MM.1S (cell line): ENCODE measurements at regions not wholly inside any gene's neighbourhood (a gene's known extent, or its start where the extent isn't known, plus 50 kb on each side); places are given as distances from the start of the nearest gene placed in this dataset.

Source experiments
- DNase-seq: peaks from one replicate; pipeline ENCODE4 v3.0.0-alpha.2; 2015
- H2AFZ ChIP-seq: fragments of 300-600 bp; sonication (generic); 2 replicates; pipeline ENCODE4 v1.6.0; 2016; ENCODE audit warnings: antibody characterized with exemption, low read length
- H3F3A ChIP-seq: fragments of 300-600 bp; sonication (generic); 2 replicates; pipeline ENCODE4 v1.6.1; 2016; ENCODE audit warnings: mild to moderate bottlenecking, antibody characterized with exemption, low read length, moderate library complexity, mixed read lengths; ENCODE audit not compliant: insufficient read depth
- H3K27ac ChIP-seq: fragments of 300-600 bp; sonication (generic); 2 replicates; pipeline ENCODE4 v1.5.1; 2016; ENCODE audit warnings: mild to moderate bottlenecking, low read length
- H3K27me3 ChIP-seq: fragments of 300-600 bp; sonication (generic); replicated peaks from 2 replicates; pipeline ENCODE4 v1.6.0; 2016; ENCODE audit warnings: low read length; ENCODE audit not compliant: insufficient read depth
- H3K36me3 ChIP-seq: fragments of 300-600 bp; sonication (generic); replicated peaks from 2 replicates; pipeline ENCODE4 v1.6.1; 2016; ENCODE audit warnings: mild to moderate bottlenecking, low read length, mixed read lengths; ENCODE audit not compliant: insufficient read depth
- H3K4me1 ChIP-seq: fragments of 300-600 bp; sonication (generic); 2 replicates; pipeline ENCODE4 v1.6.1; 2016; ENCODE audit warnings: low read length, mixed read lengths
- H3K4me2 ChIP-seq: fragments of 300-600 bp; sonication (generic); 2 replicates; pipeline ENCODE4 v1.6.0; 2016; ENCODE audit warnings: low read depth, low read length
- H3K4me3 ChIP-seq: fragments of 300-600 bp; sonication (generic); 2 replicates; pipeline ENCODE4 v1.5.1; 2016; ENCODE audit warnings: low read length, mixed read lengths
- H3K79me2 ChIP-seq: fragments of 300-600 bp; sonication (generic); 2 replicates; pipeline ENCODE4 v1.6.1; 2016; ENCODE audit warnings: mixed run types, low read length, mixed read lengths
- H3K9ac ChIP-seq: fragments of 300-600 bp; sonication (generic); 2 replicates; pipeline ENCODE4 v1.6.1; 2016; ENCODE audit warnings: low read length, mixed read lengths
- H3K9me2 ChIP-seq: fragments of 300-600 bp; sonication (generic); replicated peaks from 2 replicates; pipeline ENCODE4 v1.6.1; 2016; ENCODE audit warnings: mild to moderate bottlenecking, low read length, mixed read lengths; ENCODE audit not compliant: insufficient read depth
- H3K9me3 ChIP-seq: fragments of 300-600 bp; sonication (generic); replicated peaks from 2 replicates; pipeline ENCODE4 v1.6.1; 2016; ENCODE audit warnings: mild to moderate bottlenecking, low read length, mixed read lengths; ENCODE audit not compliant: insufficient read depth
- H4K20me1 ChIP-seq: fragments of 300-600 bp; sonication (generic); 2 replicates; pipeline ENCODE4 v1.6.1; 2016; ENCODE audit warnings: mild to moderate bottlenecking, low read length, moderate library complexity, mixed read lengths; ENCODE audit not compliant: insufficient read depth
- CTCF ChIP-seq: fragments of 300-600 bp; sonication (generic); IDR thresholded peaks from 2 replicates; pipeline ENCODE4 v1.5.1; 2016; ENCODE audit warnings: antibody characterized with exemption, low read length, mixed read lengths
- EZH2 ChIP-seq: fragments of 300-600 bp; sonication (generic); optimal IDR thresholded peaks from 2 replicates; pipeline ENCODE3; 2017; ENCODE audit warnings: low read depth, mild to moderate bottlenecking, antibody characterized with exemption, low read length, mixed read lengths
- EZH2phosphoT487 ChIP-seq: fragments of 300-600 bp; sonication (generic); IDR thresholded peaks from 2 replicates; pipeline ENCODE4 v1.6.1; 2018; ENCODE audit warnings: antibody characterized with exemption, low read length

- Histone ChIP-seq H3K79me2 (no peaks in the 10 kb centered on the region), H3K4me2 (no peak overlapping the region), H3K9ac (no peak overlapping the region), H4K20me1 (no peaks in the 10 kb centered on the region), H3K27me3 (peaks cover 29% of the 10 kb centered on the region), H2AFZ (no peak overlapping the region), H3K4me3 (no peak overlapping the region), H3K27ac (no peak overlapping the region), H3K36me3 (no peaks in the 10 kb centered on the region), H3K9me2 (no peaks in the 10 kb centered on the region), H3K9me3 (no peaks in the 10 kb centered on the region), H3F3A (no peaks in the 10 kb centered on the region), H3K4me1 (no peaks in the 10 kb centered on the region)
- DNase-seq = no peak
- TF ChIP-seq CTCF = no peak
- TF ChIP-seq EZH2 = no peak
- no peak for TF ChIP-seq EZH2phosphoT487
These were observed 199.0 kb downstream of the KIF26A start for GRCh38 chr14:104337351-104337750.

DNA sequence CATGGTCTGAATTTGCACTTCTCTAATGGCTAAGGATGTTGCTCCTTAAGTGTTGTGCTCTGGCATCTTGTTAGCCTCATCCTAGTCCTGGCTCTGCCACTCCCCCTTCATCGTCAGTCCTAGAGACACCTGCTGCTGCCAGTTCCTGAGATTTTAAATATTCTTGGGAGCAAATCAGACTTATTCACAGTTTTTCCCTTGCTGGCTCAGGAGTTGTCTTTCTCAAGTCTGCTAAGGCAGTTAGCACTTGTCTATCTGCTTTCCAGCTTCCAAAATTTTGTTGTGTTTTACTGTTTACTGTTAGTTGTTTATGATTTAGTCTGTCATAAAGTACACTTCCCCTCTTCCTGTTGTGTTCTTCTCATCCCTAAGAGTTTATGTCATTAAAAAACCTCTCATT lies 201.0 kb downstream of the KIF26A start:
- no peak for TF ChIP-seq CTCF
- no peak for TF ChIP-seq EZH2
- TF ChIP-seq EZH2phosphoT487 = no peak

GRCh38 chr14:104339829-104340228 lies 201.4 kb downstream of the KIF26A start:
- Histone ChIP-seq H3K4me2 (no peak overlapping the region), H2AFZ (no peak overlapping the region), H3K4me3 (no peak overlapping the region), H3K27me3 (peaks cover 12% of the 10 kb centered on the region), H3K27ac (no peak overlapping the region), H3K9me2 (no peaks in the 10 kb centered on the region), H4K20me1 (no peaks in the 10 kb centered on the region), H3K9ac (no peak overlapping the region), H3K9me3 (no peaks in the 10 kb centered on the region), H3F3A (no peaks in the 10 kb centered on the region), H3K79me2 (no peaks in the 10 kb centered on the region), H3K4me1 (no peaks in the 10 kb centered on the region), H3K36me3 (no peaks in the 10 kb centered on the region)
- no peak for TF ChIP-seq EZH2phosphoT487
- TF ChIP-seq CTCF = no peak
- TF ChIP-seq EZH2 = no peak
- DNase-seq = no peak

More for the DNA sequence above, 201.0 kb downstream of the KIF26A start:
- Histone ChIP-seq H3K27ac (no peak overlapping the region), H2AFZ (no peak overlapping the region), H3K4me3 (no peak overlapping the region), H4K20me1 (no peaks in the 10 kb centered on the region), H3F3A (no peaks in the 10 kb centered on the region), H3K27me3 (peaks cover 17% of the 10 kb centered on the region), H3K9me2 (no peaks in the 10 kb centered on the region), H3K4me2 (no peak overlapping the region), H3K4me1 (no peaks in the 10 kb centered on the region), H3K79me2 (no peaks in the 10 kb centered on the region), H3K9me3 (no peaks in the 10 kb centered on the region), H3K9ac (no peak overlapping the region), H3K36me3 (no peaks in the 10 kb centered on the region)
- DNase-seq = no peak
